ENCODE measurements at regions not wholly inside any gene's neighbourhood (a gene's known extent, or its start where the extent isn't known, plus 50 kb on each side); places are given as distances from the start of the nearest gene placed in this dataset.

- Histone ChIP-seq H3K9me2 (ENCODE audit: insufficient read depth, low read length) (no peaks in the 10 kb centered on the region), H3K27me3 (ENCODE audit: insufficient read depth, low read depth, low read length) (no peaks in the 10 kb centered on the region), H3F3A (ENCODE audit: insufficient read depth, low read length, poor library complexity, severe bottlenecking) (no peaks in the 10 kb centered on the region), H3K4me3 (ENCODE audit: low read length) (no peak overlapping the region), H3K79me2 (replicated peaks; ENCODE audit: insufficient read depth, low read length) (no peaks in the 10 kb centered on the region), H3K36me3 (ENCODE audit: insufficient read depth, low read length) (no peaks in the 10 kb centered on the region), H3K27ac (ENCODE audit: low read length) (no peak overlapping the region), H3K9ac (ENCODE audit: low read length) (no peak overlapping the region), H3K4me2 (ENCODE audit: low read length) (no peak overlapping the region), H3K9me3 (ENCODE audit: low read length) (no peaks in the 10 kb centered on the region), H2AFZ (ENCODE audit: low read depth, low read length) (no peak overlapping the region), H4K20me1 (ENCODE audit: insufficient read depth) (no peaks in the 10 kb centered on the region)
- TF ChIP-seq RAD21 (conservative IDR thresholded peaks at IDR 0.05) (no peak), MXI1 (conservative IDR thresholded peaks at IDR 0.05; ENCODE audit: poor library complexity, severe bottlenecking) (no peak), EP300 (conservative IDR thresholded peaks at IDR 0.05; ENCODE audit: poor library complexity, severe bottlenecking) (no peak), CTCF (IDR thresholded peaks at IDR 0.05; ENCODE audit: poor library complexity, severe bottlenecking) (no peak), REST (IDR thresholded peaks at IDR 0.05; ENCODE audit: borderline replicate concordance) (no peak)
Observed at GRCh38 chr11:87903345-87903744, 271.9 kb downstream of the RAB38 start.

- Histone ChIP-seq H3K79me2 (replicated peaks; ENCODE audit: insufficient read depth, low read length) (no peaks in the 10 kb centered on the region), H3K4me3 (ENCODE audit: low read length) (no peak overlapping the region), H3K9me2 (ENCODE audit: insufficient read depth, low read length) (no peaks in the 10 kb centered on the region), H3K27me3 (ENCODE audit: insufficient read depth, low read depth, low read length) (no peaks in the 10 kb centered on the region), H2AFZ (ENCODE audit: low read depth, low read length) (no peak overlapping the region), H3K36me3 (ENCODE audit: insufficient read depth, low read length) (no peaks in the 10 kb centered on the region), H3F3A (ENCODE audit: insufficient read depth, low read length, poor library complexity, severe bottlenecking) (no peaks in the 10 kb centered on the region), H3K4me2 (ENCODE audit: low read length) (no peak overlapping the region), H3K9ac (ENCODE audit: low read length) (no peak overlapping the region), H3K9me3 (ENCODE audit: low read length) (no peaks in the 10 kb centered on the region), H4K20me1 (ENCODE audit: insufficient read depth) (no peaks in the 10 kb centered on the region), H3K27ac (ENCODE audit: low read length) (no peak overlapping the region)
- TF ChIP-seq REST (IDR thresholded peaks at IDR 0.05; ENCODE audit: borderline replicate concordance) (no peak), POLR2AphosphoS5 (IDR thresholded peaks at IDR 0.05) (no peak), MXI1 (conservative IDR thresholded peaks at IDR 0.05; ENCODE audit: poor library complexity, severe bottlenecking) (no peak), TAF1 (IDR thresholded peaks at IDR 0.05; ENCODE audit: low read depth) (no peak), EZH2 (IDR thresholded peaks at IDR 0.05; ENCODE audit: borderline replicate concordance, insufficient read depth, low read length, poor library complexity, severe bottlenecking) (no peak), SMC3 (conservative IDR thresholded peaks at IDR 0.05; ENCODE audit: poor library complexity) (no peak), RAD21 (conservative IDR thresholded peaks at IDR 0.05) (no peak), EP300 (conservative IDR thresholded peaks at IDR 0.05; ENCODE audit: poor library complexity, severe bottlenecking) (no peak), CTCF (IDR thresholded peaks at IDR 0.05; ENCODE audit: poor library complexity, severe bottlenecking) (no peak)
Observed at GRCh38 chr11:87901341-87901740, 273.9 kb downstream of the RAB38 start.

Measured in neural cell (in vitro differentiated cells).